Fibroblast of lung (primary cell): ENCODE measurements at regions not wholly inside any gene's neighbourhood (a gene's known extent, or its start where the extent isn't known, plus 50 kb on each side); places are given as distances from the start of the nearest gene placed in this dataset.

Experiments used
- EZH2 ChIP-seq: IDR thresholded peaks from 2 replicates; pipeline ENCODE4 v1.5.1; 2012; ENCODE audit warnings: low read length, control low read depth, mild to moderate bottlenecking; ENCODE audit errors: missing control alignments
- TF ChIP-seq, protein P1 (sequence below), 2 donors: IDR thresholded peaks in 1 of 2; conservative IDR thresholded peaks in 1 of 2; 1 replicate in 1 of 2; 2 replicates in 1 of 2; pipeline ENCODE4 v1.5.1; 2011 to 2012; ENCODE audit warnings: low read length in 2 of 2, control low read depth in 1 of 2, inconsistent platforms in 1 of 2, low read depth in 1 of 2, mild to moderate bottlenecking in 1 of 2

GRCh38 chr2:8246137-8246536 lies 435.7 kb upstream of the ID2 start:
- TF ChIP-seq, protein P1, sequence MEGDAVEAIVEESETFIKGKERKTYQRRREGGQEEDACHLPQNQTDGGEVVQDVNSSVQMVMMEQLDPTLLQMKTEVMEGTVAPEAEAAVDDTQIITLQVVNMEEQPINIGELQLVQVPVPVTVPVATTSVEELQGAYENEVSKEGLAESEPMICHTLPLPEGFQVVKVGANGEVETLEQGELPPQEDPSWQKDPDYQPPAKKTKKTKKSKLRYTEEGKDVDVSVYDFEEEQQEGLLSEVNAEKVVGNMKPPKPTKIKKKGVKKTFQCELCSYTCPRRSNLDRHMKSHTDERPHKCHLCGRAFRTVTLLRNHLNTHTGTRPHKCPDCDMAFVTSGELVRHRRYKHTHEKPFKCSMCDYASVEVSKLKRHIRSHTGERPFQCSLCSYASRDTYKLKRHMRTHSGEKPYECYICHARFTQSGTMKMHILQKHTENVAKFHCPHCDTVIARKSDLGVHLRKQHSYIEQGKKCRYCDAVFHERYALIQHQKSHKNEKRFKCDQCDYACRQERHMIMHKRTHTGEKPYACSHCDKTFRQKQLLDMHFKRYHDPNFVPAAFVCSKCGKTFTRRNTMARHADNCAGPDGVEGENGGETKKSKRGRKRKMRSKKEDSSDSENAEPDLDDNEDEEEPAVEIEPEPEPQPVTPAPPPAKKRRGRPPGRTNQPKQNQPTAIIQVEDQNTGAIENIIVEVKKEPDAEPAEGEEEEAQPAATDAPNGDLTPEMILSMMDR (conservative IDR thresholded peaks at IDR 0.05 in 1 of 2, IDR thresholded peaks at IDR 0.05 in 1 of 2; ENCODE audit: low read depth in 1 of 2, low read length in 2 of 2): no peak
- no peak for TF ChIP-seq EZH2
